ENCODE measurements at regions not wholly inside any gene's neighbourhood (a gene's known extent, or its start where the extent isn't known, plus 50 kb on each side); places are given as distances from the start of the nearest gene placed in this dataset.

- intact Hi-C loops (cut with DNase I; ENCODE audit: low total_unique reads): no loop called here
- no peak overlapping the region for H3K4me3 ChIP-seq
- no peaks in the 10 kb centered on the region for H3K27me3 ChIP-seq
- H3K9me3 ChIP-seq: no peaks in the 10 kb centered on the region
- no peak for DNase-seq (ENCODE audit: low spot score in 2 of 2)
- H3K27ac ChIP-seq: no peak overlapping the region
- TF ChIP-seq POLR2AphosphoS5 (IDR thresholded peaks at IDR 0.05) (no peak), POLR2A (IDR thresholded peaks at IDR 0.05) (no peak), CTCF (IDR thresholded peaks at IDR 0.05) (no peak)
- H3K36me3 ChIP-seq: no peaks in the 10 kb centered on the region
- no peaks in the 10 kb centered on the region for H3K4me1 ChIP-seq
Observed at GRCh38 chr2:126315828-126316227, 340.1 kb upstream of the GYPC start.

DNA sequence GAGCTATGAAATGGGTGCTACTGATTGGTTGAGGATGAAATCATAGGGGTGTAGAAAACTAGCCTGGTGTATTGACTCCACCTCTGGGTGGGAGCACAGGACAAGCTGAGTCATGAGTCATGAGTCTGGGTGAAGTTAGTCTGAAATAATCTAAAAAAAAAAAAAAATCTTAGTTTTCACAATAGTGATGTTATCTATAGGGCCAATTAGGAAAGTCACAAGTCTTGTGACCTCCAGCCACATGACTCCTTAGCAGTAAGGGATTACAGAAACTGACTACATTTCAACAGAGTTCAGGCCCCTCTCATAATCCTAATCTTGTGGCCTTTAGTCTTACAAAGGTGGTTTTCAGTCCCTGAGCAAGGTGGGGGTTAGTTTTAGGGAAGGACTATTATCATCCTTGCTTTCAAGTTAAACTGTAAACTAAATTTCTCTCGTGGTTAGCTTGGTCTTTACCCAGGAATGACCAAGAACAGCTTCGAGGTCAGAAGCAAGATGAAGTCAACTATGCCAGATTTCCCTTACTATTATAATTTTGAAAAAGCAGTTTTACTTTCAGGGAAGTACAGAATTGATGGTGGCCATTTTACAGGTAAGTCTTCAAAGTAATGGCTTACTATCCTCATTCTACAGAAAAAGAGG, 338.0 kb upstream of the GYPC start:
- Histone ChIP-seq H3K4me3 (no peak overlapping the region), H3K27ac (no peak overlapping the region), H3K9me3 (no peaks in the 10 kb centered on the region), H3K27me3 (no peaks in the 10 kb centered on the region), H3K36me3 (no peaks in the 10 kb centered on the region), H3K4me1 (no peaks in the 10 kb centered on the region)
- intact Hi-C loops (cut with DNase I; ENCODE audit: low total_unique reads): no loop called here
- DNase-seq (ENCODE audit: low spot score in 2 of 2): no peak
- TF ChIP-seq POLR2A (IDR thresholded peaks at IDR 0.05) (no peak), POLR2AphosphoS5 (IDR thresholded peaks at IDR 0.05) (no peak), CTCF (IDR thresholded peaks at IDR 0.05) (no peak)

- H3K27ac ChIP-seq: no peak overlapping the region
- H3K9me3 ChIP-seq: no peaks in the 10 kb centered on the region
- TF ChIP-seq POLR2A (IDR thresholded peaks at IDR 0.05) (no peak), POLR2AphosphoS5 (IDR thresholded peaks at IDR 0.05) (no peak), CTCF (IDR thresholded peaks at IDR 0.05) (no peak)
- H3K27me3 ChIP-seq: no peaks in the 10 kb centered on the region
- DNase-seq (ENCODE audit: low spot score in 2 of 2): no peak
- H3K36me3 ChIP-seq: no peaks in the 10 kb centered on the region
- no peak overlapping the region for H3K4me3 ChIP-seq
- H3K4me1 ChIP-seq: no peaks in the 10 kb centered on the region
- intact Hi-C loops (cut with DNase I; ENCODE audit: low total_unique reads): no loop called here
Observed at GRCh38 chr2:126322342-126322741, 333.6 kb upstream of the GYPC start.

GRCh38 chr2:126325202-126325601, 330.8 kb upstream of the GYPC start:
- intact Hi-C loops (cut with DNase I; ENCODE audit: low total_unique reads): no loop called here

DNA sequence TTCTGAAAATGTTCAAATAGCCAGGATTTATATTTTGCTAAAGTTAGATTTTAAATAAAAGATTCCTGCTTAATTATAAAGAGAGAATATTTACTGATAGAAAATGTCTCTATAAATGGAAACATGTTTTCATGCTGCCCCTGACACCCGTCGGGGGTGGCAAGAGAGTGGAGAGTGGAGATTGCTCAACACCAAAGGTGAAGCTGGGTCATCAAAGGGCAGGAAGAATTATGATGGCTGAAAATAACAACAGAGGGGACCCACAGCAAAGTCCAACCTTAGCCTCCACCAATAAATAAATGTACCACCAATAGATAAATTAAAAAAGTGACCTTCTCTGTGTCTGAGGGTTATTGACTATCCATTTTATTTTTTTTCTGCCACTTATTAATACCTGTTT, 326.8 kb upstream of the GYPC start:
- Histone ChIP-seq H3K36me3 (no peaks in the 10 kb centered on the region), H3K27me3 (no peaks in the 10 kb centered on the region), H3K4me1 (no peaks in the 10 kb centered on the region), H3K9me3 (peaks cover 2 to 19% of the 10 kb centered on the region in 2 donors), H3K27ac (no peak overlapping the region), H3K4me3 (no peak overlapping the region)
- no peak for DNase-seq (ENCODE audit: low spot score in 2 of 2)
- intact Hi-C loops (cut with DNase I; ENCODE audit: low total_unique reads): no loop called here
- no peak for TF ChIP-seq POLR2A (IDR thresholded peaks at IDR 0.05)
- TF ChIP-seq POLR2AphosphoS5 (IDR thresholded peaks at IDR 0.05): no peak
- no peak for TF ChIP-seq CTCF (IDR thresholded peaks at IDR 0.05)

More at GRCh38 chr2:126325202-126325601, 330.8 kb upstream of the GYPC start:
- DNase-seq (ENCODE audit: low spot score in 2 of 2): no peak
- Histone ChIP-seq H3K27me3 (no peaks in the 10 kb centered on the region), H3K9me3 (no peaks in the 10 kb centered on the region), H3K36me3 (no peaks in the 10 kb centered on the region), H3K4me3 (no peak overlapping the region), H3K27ac (no peak overlapping the region), H3K4me1 (no peaks in the 10 kb centered on the region)
- no peak for TF ChIP-seq CTCF (IDR thresholded peaks at IDR 0.05)
